ENCODE measurements at regions not wholly inside any gene's neighbourhood (a gene's known extent, or its start where the extent isn't known, plus 50 kb on each side); places are given as distances from the start of the nearest gene placed in this dataset.

GRCh38 chr15:92705764-92706163, 50.2 kb upstream of the FAM174B start:
- no peaks in the 10 kb centered on the region for H3K4me1 ChIP-seq (ENCODE audit: control insufficient read depth, low read depth, low read length)
- no peaks in the 10 kb centered on the region for H3K27me3 ChIP-seq (ENCODE audit: control insufficient read depth, insufficient read depth, low read length)
- no peaks in the 10 kb centered on the region for H3K36me3 ChIP-seq (ENCODE audit: control insufficient read depth, low read depth, low read length)
- no peak overlapping the region for H3K4me3 ChIP-seq (ENCODE audit: low read length)
- H3K9ac ChIP-seq (ENCODE audit: low read length) = no peak overlapping the region
- no peak overlapping the region for H3K27ac ChIP-seq (ENCODE audit: low read length)
- H3K9me3 ChIP-seq (ENCODE audit: control insufficient read depth, low read depth, low read length) = no peaks in the 10 kb centered on the region

GRCh38 chr15:92706201-92706600, 50.6 kb upstream of the FAM174B start:
- Histone ChIP-seq H3K4me1 (ENCODE audit: control insufficient read depth, low read depth, low read length) (no peaks in the 10 kb centered on the region), H3K9ac (ENCODE audit: low read length) (no peak overlapping the region), H3K27me3 (ENCODE audit: control insufficient read depth, insufficient read depth, low read length) (no peaks in the 10 kb centered on the region), H3K4me3 (ENCODE audit: low read length) (no peak overlapping the region), H3K36me3 (ENCODE audit: control insufficient read depth, low read depth, low read length) (no peaks in the 10 kb centered on the region), H3K27ac (ENCODE audit: low read length) (no peak overlapping the region), H3K9me3 (ENCODE audit: control insufficient read depth, low read depth, low read length) (no peaks in the 10 kb centered on the region)

- Histone ChIP-seq H3K27me3 (ENCODE audit: control insufficient read depth, insufficient read depth, low read length) (no peaks in the 10 kb centered on the region), H3K4me1 (ENCODE audit: control insufficient read depth, low read depth, low read length) (no peaks in the 10 kb centered on the region), H3K27ac (ENCODE audit: low read length) (no peak overlapping the region), H3K9ac (ENCODE audit: low read length) (no peak overlapping the region), H3K36me3 (ENCODE audit: control insufficient read depth, low read depth, low read length) (no peaks in the 10 kb centered on the region), H3K9me3 (ENCODE audit: control insufficient read depth, low read depth, low read length) (no peaks in the 10 kb centered on the region), H3K4me3 (ENCODE audit: low read length) (no peak overlapping the region)
Observed at GRCh38 chr15:92707880-92708551, 52.4 kb upstream of the FAM174B start.

GRCh38 chr15:92708635-92709034, 53.1 kb upstream of the FAM174B start:
- H3K9ac ChIP-seq (ENCODE audit: low read length) = no peak overlapping the region
- H3K4me1 ChIP-seq (ENCODE audit: control insufficient read depth, low read depth, low read length) = no peaks in the 10 kb centered on the region
- peaks cover 5% of the 10 kb centered on the region for H3K27me3 ChIP-seq (ENCODE audit: control insufficient read depth, insufficient read depth, low read length)
- no peak overlapping the region for H3K4me3 ChIP-seq (ENCODE audit: low read length)
- no peaks in the 10 kb centered on the region for H3K36me3 ChIP-seq (ENCODE audit: control insufficient read depth, low read depth, low read length)
- no peaks in the 10 kb centered on the region for H3K9me3 ChIP-seq (ENCODE audit: control insufficient read depth, low read depth, low read length)
- no peak overlapping the region for H3K27ac ChIP-seq (ENCODE audit: low read length)

GRCh38 chr15:92709110-92709790, 53.7 kb upstream of the FAM174B start:
- no peaks in the 10 kb centered on the region for H3K36me3 ChIP-seq (ENCODE audit: control insufficient read depth, low read depth, low read length)
- no peak overlapping the region for H3K9ac ChIP-seq (ENCODE audit: low read length)
- no peak overlapping the region for H3K4me3 ChIP-seq (ENCODE audit: low read length)
- no peak overlapping the region for H3K27ac ChIP-seq (ENCODE audit: low read length)
- peaks cover 10% of the 10 kb centered on the region for H3K27me3 ChIP-seq (ENCODE audit: control insufficient read depth, insufficient read depth, low read length)
- H3K4me1 ChIP-seq (ENCODE audit: control insufficient read depth, low read depth, low read length) = no peaks in the 10 kb centered on the region
- H3K9me3 ChIP-seq (ENCODE audit: control insufficient read depth, low read depth, low read length) = no peaks in the 10 kb centered on the region

GRCh38 chr15:92711457-92711831, 55.9 kb upstream of the FAM174B start:
- Histone ChIP-seq H3K36me3 (ENCODE audit: control insufficient read depth, low read depth, low read length) (no peaks in the 10 kb centered on the region), H3K9ac (ENCODE audit: low read length) (no peak overlapping the region), H3K4me3 (ENCODE audit: low read length) (no peak overlapping the region), H3K27ac (ENCODE audit: low read length) (no peak overlapping the region), H3K9me3 (ENCODE audit: control insufficient read depth, low read depth, low read length) (no peaks in the 10 kb centered on the region), H3K27me3 (ENCODE audit: control insufficient read depth, insufficient read depth, low read length) (peaks cover 13% of the 10 kb centered on the region), H3K4me1 (ENCODE audit: control insufficient read depth, low read depth, low read length) (peaks cover 7% of the 10 kb centered on the region)

- Histone ChIP-seq H3K36me3 (ENCODE audit: control insufficient read depth, low read depth, low read length) (no peaks in the 10 kb centered on the region), H3K4me1 (ENCODE audit: control insufficient read depth, low read depth, low read length) (peaks cover 7% of the 10 kb centered on the region), H3K9ac (ENCODE audit: low read length) (peak overlapping the region; percentile 72), H3K27me3 (ENCODE audit: control insufficient read depth, insufficient read depth, low read length) (peaks cover 13% of the 10 kb centered on the region), H3K27ac (ENCODE audit: low read length) (no peak overlapping the region), H3K9me3 (ENCODE audit: control insufficient read depth, low read depth, low read length) (no peaks in the 10 kb centered on the region), H3K4me3 (ENCODE audit: low read length) (peak overlapping the region; percentile 60)
Observed at GRCh38 chr15:92714077-92714476, 58.5 kb upstream of the FAM174B start.

GRCh38 chr15:92714477-92715401, 59.2 kb upstream of the FAM174B start:
- Histone ChIP-seq H3K9ac (ENCODE audit: low read length) (peak overlapping the region; percentile 72), H3K4me1 (ENCODE audit: control insufficient read depth, low read depth, low read length) (peaks cover 7% of the 10 kb centered on the region), H3K27me3 (ENCODE audit: control insufficient read depth, insufficient read depth, low read length) (peaks cover 13% of the 10 kb centered on the region), H3K27ac (ENCODE audit: low read length) (no peak overlapping the region), H3K4me3 (ENCODE audit: low read length) (peak overlapping the region; percentile 60), H3K9me3 (ENCODE audit: control insufficient read depth, low read depth, low read length) (no peaks in the 10 kb centered on the region), H3K36me3 (ENCODE audit: control insufficient read depth, low read depth, low read length) (no peaks in the 10 kb centered on the region)

GRCh38 chr15:92715758-92716157, 60.2 kb upstream of the FAM174B start:
- H3K27me3 ChIP-seq (ENCODE audit: control insufficient read depth, insufficient read depth, low read length) = peaks cover 13% of the 10 kb centered on the region
- H3K9me3 ChIP-seq (ENCODE audit: control insufficient read depth, low read depth, low read length) = no peaks in the 10 kb centered on the region
- no peak overlapping the region for H3K4me3 ChIP-seq (ENCODE audit: low read length)
- peaks cover 7% of the 10 kb centered on the region for H3K4me1 ChIP-seq (ENCODE audit: control insufficient read depth, low read depth, low read length)
- no peak overlapping the region for H3K27ac ChIP-seq (ENCODE audit: low read length)
- no peaks in the 10 kb centered on the region for H3K36me3 ChIP-seq (ENCODE audit: control insufficient read depth, low read depth, low read length)
- no peak overlapping the region for H3K9ac ChIP-seq (ENCODE audit: low read length)

GRCh38 chr15:92719021-92719420, 63.4 kb upstream of the FAM174B start:
- peaks cover 5% of the 10 kb centered on the region for H3K27me3 ChIP-seq (ENCODE audit: control insufficient read depth, insufficient read depth, low read length)
- no peak overlapping the region for H3K4me3 ChIP-seq (ENCODE audit: low read length)
- no peaks in the 10 kb centered on the region for H3K9me3 ChIP-seq (ENCODE audit: control insufficient read depth, low read depth, low read length)
- H3K27ac ChIP-seq (ENCODE audit: low read length) = no peak overlapping the region
- H3K9ac ChIP-seq (ENCODE audit: low read length) = no peak overlapping the region
- no peaks in the 10 kb centered on the region for H3K36me3 ChIP-seq (ENCODE audit: control insufficient read depth, low read depth, low read length)
- H3K4me1 ChIP-seq (ENCODE audit: control insufficient read depth, low read depth, low read length) = peaks cover 7% of the 10 kb centered on the region

- Histone ChIP-seq H3K9ac (ENCODE audit: low read length) (no peak overlapping the region), H3K27ac (ENCODE audit: low read length) (no peak overlapping the region), H3K27me3 (ENCODE audit: control insufficient read depth, insufficient read depth, low read length) (no peaks in the 10 kb centered on the region), H3K36me3 (ENCODE audit: control insufficient read depth, low read depth, low read length) (no peaks in the 10 kb centered on the region), H3K4me3 (ENCODE audit: low read length) (no peak overlapping the region), H3K9me3 (ENCODE audit: control insufficient read depth, low read depth, low read length) (no peaks in the 10 kb centered on the region), H3K4me1 (ENCODE audit: control insufficient read depth, low read depth, low read length) (peaks cover 5% of the 10 kb centered on the region)
Observed at GRCh38 chr15:92724144-92724543, 68.6 kb upstream of the FAM174B start.

All from iPS-18a (cell line).